A673 (cell line): ENCODE measurements at regions not wholly inside any gene's neighbourhood (a gene's known extent, or its start where the extent isn't known, plus 50 kb on each side); places are given as distances from the start of the nearest gene placed in this dataset.

Experiments
- BruUV-seq: library from RNA; stranded (reverse); fragments of 400-500 nt; replicated peaks from 2 replicates; lab custom pipeline; 2021; lab: Mats Ljungman, UMichigan
- CTCF ChIA-PET: fragments of 300-600 bp; sonication (Branson Sonifier 250); formaldehyde crosslinking; loops from one replicate; lab custom pipeline; 2022; ENCODE audit warnings: antibody characterized with exemption; lab: Charles Lee
- POLR2A ChIA-PET: fragments of 300-600 bp; sonication (Branson Sonifier 250); formaldehyde crosslinking; loops from one replicate; lab custom pipeline; 2022; ENCODE audit warnings: antibody characterized with exemption; ENCODE audit not compliant: low non-redundant PET; lab: Charles Lee
- DNase-seq: peaks from one replicate; pipeline ENCODE4 v3.0.0-alpha.2; 2015; ENCODE audit warnings: low spot score
- H3K27ac ChIP-seq: fragments of 200-600 bp; sonication (generic); 2 replicates; pipeline ENCODE4 v1.5.1; 2016; ENCODE audit warnings: mixed run types, low read depth, mild to moderate bottlenecking, mixed read lengths, antibody characterized with exemption, low read length; ENCODE audit not compliant: poor library complexity, severe bottlenecking
- H3K27me3 ChIP-seq: fragments of 200-600 bp; sonication (generic); replicated peaks from 2 replicates; pipeline ENCODE4 v1.6.1; 2017; ENCODE audit warnings: mixed run types, low read depth, mild to moderate bottlenecking, mixed read lengths, antibody characterized with exemption, low read length; ENCODE audit not compliant: insufficient read depth, poor library complexity
- H3K36me3 ChIP-seq: fragments of 200-600 bp; sonication (generic); 2 replicates; pipeline ENCODE4 v1.6.1; 2016; ENCODE audit warnings: mixed run types, mild to moderate bottlenecking, mixed read lengths, antibody characterized with exemption, low read length; ENCODE audit not compliant: insufficient read depth, poor library complexity, severe bottlenecking
- H3K4me1 ChIP-seq: fragments of 200-600 bp; sonication (generic); 2 replicates; pipeline ENCODE4 v1.6.1; 2017; ENCODE audit warnings: mixed run types, mild to moderate bottlenecking, mixed read lengths, antibody characterized with exemption, low read length; ENCODE audit not compliant: insufficient read depth, poor library complexity, severe bottlenecking
- H3K4me3 ChIP-seq: fragments of 200-600 bp; sonication (generic); 2 replicates; pipeline ENCODE4 v1.5.1; 2016; ENCODE audit warnings: low read depth, mixed run types, mild to moderate bottlenecking, mixed read lengths, low read length; ENCODE audit not compliant: poor library complexity, severe bottlenecking
- H3K9me3 ChIP-seq: fragments of 200-600 bp; sonication (generic); 2 replicates; pipeline ENCODE4 v1.6.1; 2016; ENCODE audit warnings: mixed run types, low read depth, mild to moderate bottlenecking, mixed read lengths, antibody characterized with exemption, low read length; ENCODE audit not compliant: poor library complexity, severe bottlenecking
- CTCF ChIP-seq: fragments of 300-800, 200-600 bp; sonication (generic); conservative IDR thresholded peaks from 2 replicates; pipeline ENCODE4 v1.5.1; 2017; ENCODE audit warnings: low read depth, mild to moderate bottlenecking, antibody characterized with exemption, low read length, moderate library complexity, mixed read lengths
- EZH2 ChIP-seq: fragments of 200-600 bp; sonication (generic); IDR thresholded peaks from 2 replicates; pipeline ENCODE4 v1.6.1; 2017; ENCODE audit warnings: borderline replicate concordance, low read depth, mild to moderate bottlenecking, mixed read lengths, antibody characterized with exemption, low read length; ENCODE audit not compliant: poor library complexity, severe bottlenecking
- intact Hi-C: fragments of 100-400 bp; cut with micrococcal nuclease; formaldehyde crosslinking; loops from one replicate; pipeline ENCODE4 v1.10.0; 2022; ENCODE audit not compliant: unreplicated experiment

- Histone ChIP-seq H3K4me3 (no peak overlapping the region), H3K9me3 (peaks cover 23% of the 10 kb centered on the region), H3K27me3 (no peaks in the 10 kb centered on the region), H3K27ac (no peak overlapping the region), H3K36me3 (no peaks in the 10 kb centered on the region), H3K4me1 (no peaks in the 10 kb centered on the region)
- ChIA-PET CTCF (no interaction called here), POLR2A (no interaction called here)
- no TSS peak for BruUV-seq
- TF ChIP-seq CTCF: no peak
- TF ChIP-seq EZH2: no peak
- DNase-seq: no peak
- intact Hi-C loops: no loop called here
These were observed 273.0 kb upstream of the SMC2 start for GRCh38 chr9:103821115-103821514.

GRCh38 chr9:103837940-103838339 lies 256.2 kb upstream of the SMC2 start:
- intact Hi-C loops: no loop called here
- H3K27ac ChIP-seq: no peak overlapping the region
- H3K4me1 ChIP-seq: no peaks in the 10 kb centered on the region
- no TSS peak for BruUV-seq
- ChIA-PET POLR2A (no interaction called here), CTCF (no interaction called here)
- H3K9me3 ChIP-seq: peaks cover 8% of the 10 kb centered on the region
- no peak for DNase-seq
- no peak for TF ChIP-seq EZH2
- no peak for TF ChIP-seq CTCF
- H3K27me3 ChIP-seq: no peaks in the 10 kb centered on the region
- H3K4me3 ChIP-seq: no peak overlapping the region
- no peaks in the 10 kb centered on the region for H3K36me3 ChIP-seq

- H3K27me3 ChIP-seq: no peaks in the 10 kb centered on the region
- peaks cover 12% of the 10 kb centered on the region for H3K9me3 ChIP-seq
- TF ChIP-seq EZH2: no peak
- no peak for TF ChIP-seq CTCF
- no TSS peak for BruUV-seq
- no peak overlapping the region for H3K4me3 ChIP-seq
- no peaks in the 10 kb centered on the region for H3K4me1 ChIP-seq
- ChIA-PET CTCF (no interaction called here), POLR2A (no interaction called here)
- DNase-seq: no peak
- no peaks in the 10 kb centered on the region for H3K36me3 ChIP-seq
- no peak overlapping the region for H3K27ac ChIP-seq
- intact Hi-C loops: no loop called here
These were observed 254.9 kb upstream of the SMC2 start for GRCh38 chr9:103839197-103839596.
